ENCODE measurements at regions not wholly inside any gene's neighbourhood (a gene's known extent, or its start where the extent isn't known, plus 50 kb on each side); places are given as distances from the start of the nearest gene placed in this dataset.

GRCh38 chr2:204260162-204260877, 285.0 kb upstream of the PARD3B start:
- Histone ChIP-seq H4K8ac (replicated peaks; ENCODE audit: insufficient read length, low read depth, low read length) (no peak overlapping the region), H3K4me1 (ENCODE audit: insufficient read depth, low read length) (peaks cover 6% of the 10 kb centered on the region; the same call in 1 of the 2 replicates), H3K23me2 (ENCODE audit: insufficient read length, low read depth, low read length, poor library complexity, severe bottlenecking) (no peaks in the 10 kb centered on the region), H2AFZ (ENCODE audit: low read length) (peak overlapping the region; percentile 79), H3K27me3 (ENCODE audit: insufficient read depth, low read length) (no peaks in the 10 kb centered on the region), H3K79me1 (ENCODE audit: insufficient read depth, low read depth, low read length, poor library complexity, severe bottlenecking) (no peaks in the 10 kb centered on the region), H2BK15ac (ENCODE audit: low read depth, low read length) (no peak overlapping the region), H3K4ac (ENCODE audit: low read depth, low read length) (no peak overlapping the region), H3K18ac (ENCODE audit: insufficient read length, low read depth, low read length) (no peak overlapping the region), H3K4me2 (ENCODE audit: insufficient read depth, insufficient read length, low read length) (no peak overlapping the region), H3K23ac (ENCODE audit: insufficient read length, low read depth, low read length) (no peak overlapping the region), H2AK5ac (ENCODE audit: insufficient read length, low read length) (no peak overlapping the region), H3K79me2 (ENCODE audit: insufficient read depth, low read length) (no peaks in the 10 kb centered on the region), H3K9me3 (ENCODE audit: control insufficient read depth, low read depth, low read length) (no peaks in the 10 kb centered on the region), H3K9ac (ENCODE audit: extremely low read depth, insufficient read length, low read length) (no peak overlapping the region), H3K27ac (ENCODE audit: insufficient read length, low read depth, low read length) (no peak overlapping the region), H2BK20ac (ENCODE audit: low read depth, low read length, poor library complexity, severe bottlenecking) (no peak overlapping the region), H4K5ac (ENCODE audit: insufficient read length, low read depth, low read length) (no peak overlapping the region), H3T11ph (ENCODE audit: low read length) (no peak overlapping the region), H2BK5ac (ENCODE audit: insufficient read length, low read length) (no peak overlapping the region), H3K56ac (ENCODE audit: insufficient read length, low read depth, low read length) (no peak overlapping the region), H4K20me1 (ENCODE audit: control insufficient read depth, insufficient read depth, insufficient read length) (no peaks in the 10 kb centered on the region), H2BK120ac (ENCODE audit: low read depth, low read length, poor library complexity, severe bottlenecking) (no peak overlapping the region), H4K91ac (ENCODE audit: insufficient read length, low read depth, low read length) (no peak overlapping the region), H2BK12ac (ENCODE audit: insufficient read length, low read depth, low read length) (no peak overlapping the region), H3K14ac (ENCODE audit: insufficient read depth, low read length) (no peak overlapping the region)
- TF ChIP-seq CTCF (conservative IDR thresholded peaks at IDR 0.05) = peak; percentile 93
- no peak overlapping the region for H3K4me3 Mint-ChIP-seq
- DNase-seq = peak; percentile 76
- H3K4me1 Mint-ChIP-seq = peaks cover 27 to 33% of the 10 kb centered on the region in 2 experiments
- H3K36me3 Mint-ChIP-seq (ENCODE audit: insufficient read depth in 1 of 3, low read depth in 3 of 3) = no peaks in the 10 kb centered on the region
- H3K27me3 Mint-ChIP-seq (ENCODE audit: low read depth) = peaks cover 4% of the 10 kb centered on the region; the same call in 1 of the 2 replicates
- H3K27ac Mint-ChIP-seq = peak overlapping the region in 1 of 3 experiments; percentile 53; a peak in 2 of 7 replicates
- no CpG with 5 or more reads among the region's 9 CpGs for WGBS (ENCODE audit: extremely low coverage, insufficient read length, low lambda C conversion rate)
- H3K9me3 Mint-ChIP-seq = no peaks in the 10 kb centered on the region

Data from H9 (cell line).